ENCODE measurements at regions not wholly inside any gene's neighbourhood (a gene's known extent, or its start where the extent isn't known, plus 50 kb on each side); places are given as distances from the start of the nearest gene placed in this dataset.
A peak's percentile ranks its signal among the peaks of the same experiment; 100 is the strongest.

DNA sequence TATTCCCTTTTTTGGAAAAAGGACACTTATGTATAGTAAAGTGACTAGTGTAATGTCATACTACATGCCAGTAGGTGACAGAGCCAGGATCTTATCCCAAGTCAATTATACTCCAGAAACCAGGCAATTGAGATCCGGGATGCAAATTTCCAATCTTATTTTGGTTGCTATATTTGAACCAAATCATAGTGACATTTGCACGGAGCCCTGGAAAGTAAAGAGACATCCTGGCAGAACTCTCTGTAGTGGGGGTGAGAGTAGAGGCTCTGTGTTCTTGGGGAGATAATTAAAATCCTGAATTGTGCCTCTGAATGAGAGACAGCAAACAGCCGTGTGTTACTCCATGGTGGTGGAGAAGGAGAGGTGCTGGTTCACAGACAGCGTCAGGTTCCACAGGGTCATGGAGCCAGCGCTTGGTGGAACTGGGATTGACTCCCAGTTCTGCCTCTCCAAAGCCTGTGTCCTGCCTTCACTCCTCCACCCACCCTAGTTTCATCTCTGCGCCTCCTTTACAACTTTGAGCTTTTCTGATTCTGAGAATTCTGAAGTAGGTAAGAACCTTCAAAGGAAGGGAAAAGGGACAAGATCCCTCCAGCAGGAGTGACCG lies 432.3 kb downstream of the PTPRU start:
- TF ChIP-seq, protein P1, sequence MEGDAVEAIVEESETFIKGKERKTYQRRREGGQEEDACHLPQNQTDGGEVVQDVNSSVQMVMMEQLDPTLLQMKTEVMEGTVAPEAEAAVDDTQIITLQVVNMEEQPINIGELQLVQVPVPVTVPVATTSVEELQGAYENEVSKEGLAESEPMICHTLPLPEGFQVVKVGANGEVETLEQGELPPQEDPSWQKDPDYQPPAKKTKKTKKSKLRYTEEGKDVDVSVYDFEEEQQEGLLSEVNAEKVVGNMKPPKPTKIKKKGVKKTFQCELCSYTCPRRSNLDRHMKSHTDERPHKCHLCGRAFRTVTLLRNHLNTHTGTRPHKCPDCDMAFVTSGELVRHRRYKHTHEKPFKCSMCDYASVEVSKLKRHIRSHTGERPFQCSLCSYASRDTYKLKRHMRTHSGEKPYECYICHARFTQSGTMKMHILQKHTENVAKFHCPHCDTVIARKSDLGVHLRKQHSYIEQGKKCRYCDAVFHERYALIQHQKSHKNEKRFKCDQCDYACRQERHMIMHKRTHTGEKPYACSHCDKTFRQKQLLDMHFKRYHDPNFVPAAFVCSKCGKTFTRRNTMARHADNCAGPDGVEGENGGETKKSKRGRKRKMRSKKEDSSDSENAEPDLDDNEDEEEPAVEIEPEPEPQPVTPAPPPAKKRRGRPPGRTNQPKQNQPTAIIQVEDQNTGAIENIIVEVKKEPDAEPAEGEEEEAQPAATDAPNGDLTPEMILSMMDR (IDR thresholded peaks at IDR 0.05; ENCODE audit: low read depth, low read length) = no peak
- H3K4me1 ChIP-seq = no peaks in the 10 kb centered on the region

DNA sequence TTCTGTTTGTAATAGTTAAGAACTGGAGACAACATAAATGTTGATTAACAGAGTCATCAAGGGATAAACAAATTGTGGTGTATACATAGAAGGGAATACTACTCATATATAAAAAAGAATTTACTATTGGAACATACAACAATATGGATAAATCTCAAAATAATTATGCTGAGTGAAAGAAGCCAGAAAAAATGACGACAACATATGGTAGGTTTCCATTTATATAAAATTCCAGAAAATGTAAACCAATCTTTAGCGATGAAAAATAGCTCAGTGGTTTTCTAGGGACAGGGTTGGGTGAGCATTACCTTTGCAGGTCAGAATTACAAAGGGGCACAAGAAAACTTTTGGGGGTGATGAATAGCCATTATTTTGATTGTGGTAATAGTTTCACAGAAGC lies 431.6 kb downstream of the PTPRU start:
- H3K4me1 ChIP-seq = no peaks in the 10 kb centered on the region
- no peak for DNase-seq
- no peaks in the 10 kb centered on the region for H3K9me3 ChIP-seq
- no peaks in the 10 kb centered on the region for H3K36me3 ChIP-seq
- no peaks in the 10 kb centered on the region for H3K27me3 ChIP-seq
- H3K4me3 ChIP-seq (ENCODE audit: low read depth, low read length) = no peak overlapping the region
- TF ChIP-seq, protein P1 (IDR thresholded peaks at IDR 0.05; ENCODE audit: low read depth, low read length) = no peak

More for the DNA sequence above, 432.3 kb downstream of the PTPRU start:
- no peak for DNase-seq
- no peaks in the 10 kb centered on the region for H3K9me3 ChIP-seq
- no peaks in the 10 kb centered on the region for H3K36me3 ChIP-seq
- H3K27me3 ChIP-seq = no peaks in the 10 kb centered on the region
- no peak overlapping the region for H3K4me3 ChIP-seq (ENCODE audit: low read depth, low read length)

GRCh38 chr1:29664711-29665110 lies 428.4 kb downstream of the PTPRU start:
- no peaks in the 10 kb centered on the region for H3K36me3 ChIP-seq
- TF ChIP-seq, protein P1 (IDR thresholded peaks at IDR 0.05; ENCODE audit: low read depth, low read length) = no peak
- no peak overlapping the region for H3K4me3 ChIP-seq (ENCODE audit: low read depth, low read length)
- H3K4me1 ChIP-seq = no peaks in the 10 kb centered on the region
- H3K27me3 ChIP-seq = no peaks in the 10 kb centered on the region
- no peaks in the 10 kb centered on the region for H3K9me3 ChIP-seq
- no peak for DNase-seq

GRCh38 chr1:29658688-29659087 lies 422.4 kb downstream of the PTPRU start:
- Histone ChIP-seq H3K27me3 (no peaks in the 10 kb centered on the region), H3K9me3 (no peaks in the 10 kb centered on the region), H3K4me3 (ENCODE audit: low read depth, low read length) (no peak overlapping the region), H3K36me3 (no peaks in the 10 kb centered on the region), H3K4me1 (no peaks in the 10 kb centered on the region)
- no peak for DNase-seq
- TF ChIP-seq, protein P1 (IDR thresholded peaks at IDR 0.05; ENCODE audit: low read depth, low read length) = no peak

- no peaks in the 10 kb centered on the region for H3K9me3 ChIP-seq
- TF ChIP-seq, protein P1 (IDR thresholded peaks at IDR 0.05; ENCODE audit: low read depth, low read length) = no peak
Observed at GRCh38 chr1:29657816-29658215, 421.5 kb downstream of the PTPRU start.

GRCh38 chr1:29655945-29656850 lies 419.9 kb downstream of the PTPRU start:
- Histone ChIP-seq H3K4me1 (no peaks in the 10 kb centered on the region), H3K36me3 (no peaks in the 10 kb centered on the region), H3K4me3 (ENCODE audit: low read depth, low read length) (no peak overlapping the region), H3K9me3 (no peaks in the 10 kb centered on the region), H3K27me3 (no peaks in the 10 kb centered on the region)
- TF ChIP-seq, protein P1 (IDR thresholded peaks at IDR 0.05; ENCODE audit: low read depth, low read length) = peak; percentile 58
- peak; percentile 24 for DNase-seq

More at GRCh38 chr1:29657816-29658215, 421.5 kb downstream of the PTPRU start:
- H3K4me1 ChIP-seq = no peaks in the 10 kb centered on the region
- DNase-seq = no peak
- H3K36me3 ChIP-seq = no peaks in the 10 kb centered on the region
- no peaks in the 10 kb centered on the region for H3K27me3 ChIP-seq
- H3K4me3 ChIP-seq (ENCODE audit: low read depth, low read length) = no peak overlapping the region
